AG04449 (cell line): ENCODE measurements at regions not wholly inside any gene's neighbourhood (a gene's known extent, or its start where the extent isn't known, plus 50 kb on each side); places are given as distances from the start of the nearest gene placed in this dataset.

Experiments
- CTCF ChIA-PET: fragments of 350-600 bp; formaldehyde crosslinking; extraction: SDS; loops from one replicate; lab custom pipeline; 2021; ENCODE audit warnings: antibody characterized with exemption; lab: Yijun Ruan, JAX
- POLR2A ChIA-PET: fragments of 400-600, 350-600 bp; formaldehyde crosslinking; extraction: SDS; loops from one replicate; lab custom pipeline; 2020; ENCODE audit warnings: antibody characterized with exemption, inconsistent platforms; lab: Yijun Ruan, JAX
- DNase-seq: peaks from one replicate; pipeline ENCODE4 v3.0.0-alpha.2; 2010; ENCODE audit warnings: low read depth, low spot score
- H3K4me3 ChIP-seq: 2 replicates; pipeline ENCODE4 v1.5.1; 2011; ENCODE audit warnings: low read depth, mild to moderate bottlenecking, control low read depth, low read length
- CTCF ChIP-seq: IDR thresholded peaks from one replicate; pipeline ENCODE4 v1.5.1; 2011; ENCODE audit warnings: mild to moderate bottlenecking, moderate library complexity, low read length, control low read depth, inconsistent platforms; ENCODE audit not compliant: insufficient read depth; ENCODE audit errors: missing control alignments

GRCh38 chr14:59093902-59094301 is 94.6 kb upstream of the DAAM1 start:
- no peak for TF ChIP-seq CTCF
- POLR2A ChIA-PET = no interaction called here
- H3K4me3 ChIP-seq = no peak overlapping the region
- CTCF ChIA-PET = interaction anchor here (0.9 to 1.1 kb wide), 2 partner anchors 11 to 21 kb away, joined by 3 read pairs; no protein-coding TSS in a partner anchor
- no peak for DNase-seq

GRCh38 chr14:59096303-59096702 is 92.2 kb upstream of the DAAM1 start:
- ChIA-PET POLR2A (no interaction called here), CTCF (no interaction called here)
- no peak for TF ChIP-seq CTCF
- DNase-seq = no peak
- no peak overlapping the region for H3K4me3 ChIP-seq

GRCh38 chr14:59097681-59098080 is 90.8 kb upstream of the DAAM1 start:
- ChIA-PET POLR2A (no interaction called here), CTCF (interaction anchor here (0.6 to 1.5 kb wide), 5 partner anchors 15 to 596 kb away, joined by 3 to 4 read pairs (median 3); no protein-coding TSS in a partner anchor)
- no peak for TF ChIP-seq CTCF
- H3K4me3 ChIP-seq = no peak overlapping the region
- no peak for DNase-seq

- no peak overlapping the region for H3K4me3 ChIP-seq
- POLR2A ChIA-PET = no interaction called here
- TF ChIP-seq CTCF = no peak
- CTCF ChIA-PET = interaction anchor here (1.0 to 1.5 kb wide), 5 partner anchors 16 to 597 kb away, joined by 3 to 4 read pairs (median 3); no protein-coding TSS in a partner anchor
- peak; percentile 88 for DNase-seq
Measured at GRCh38 chr14:59098377-59098776, 90.1 kb upstream of the DAAM1 start.

GRCh38 chr14:59100205-59100604 is 88.3 kb upstream of the DAAM1 start:
- DNase-seq = no peak
- ChIA-PET POLR2A (no interaction called here), CTCF (interaction anchor here (1.6 kb wide), 2 partner anchors 10 to 11 kb away, joined by 3 to 4 read pairs; no protein-coding TSS in a partner anchor)
- no peak overlapping the region for H3K4me3 ChIP-seq
- no peak for TF ChIP-seq CTCF

- ChIA-PET CTCF (interaction anchor here (1.3 to 1.6 kb wide), 2 partner anchors 9 to 22 kb away, joined by 3 to 4 read pairs; no protein-coding TSS in a partner anchor), POLR2A (interaction anchor here (0.6 kb wide), 1 partner anchor 24 kb away, joined by 3 read pairs; no protein-coding TSS in a partner anchor)
- no peak for TF ChIP-seq CTCF
- DNase-seq = no peak
- no peak overlapping the region for H3K4me3 ChIP-seq
Measured at GRCh38 chr14:59101476-59101875, 87.0 kb upstream of the DAAM1 start.
